Activated T-cell treated with anti-CD3 and anti-CD28 coated beads, Interleukin-2, amount 50 U/mL, for 24 hours (primary cell): ENCODE measurements at regions not wholly inside any gene's neighbourhood (a gene's known extent, or its start where the extent isn't known, plus 50 kb on each side); places are given as distances from the start of the nearest gene placed in this dataset.
A peak's percentile ranks its signal among the peaks of the same experiment; 100 is the strongest.
"Not testable (repeated sequence)": the region's sequence is repeated elsewhere in the genome, so short reads cannot be mapped to it uniquely, and the experiment has no call there.

Source experiments
- DNase-seq: peaks from one replicate; pipeline ENCODE4 v3.0.0-alpha.2; 2020
- H3K27ac Mint-ChIP-seq: 2 replicates; pipeline ENCODE4 v1.8.0; 2020; ENCODE audit warnings: mild to moderate bottlenecking, mixed read lengths
- H3K27me3 Mint-ChIP-seq: 2 replicates; pipeline ENCODE4 v1.8.0; 2020; ENCODE audit warnings: mixed read lengths
- H3K36me3 Mint-ChIP-seq: 2 replicates; pipeline ENCODE4 v1.8.0; 2020; ENCODE audit warnings: low read depth, mixed read lengths
- H3K4me1 Mint-ChIP-seq: 2 replicates; pipeline ENCODE4 v1.8.0; 2020; ENCODE audit warnings: low read depth, mixed read lengths
- H3K4me3 Mint-ChIP-seq: 2 replicates; pipeline ENCODE4 v1.8.0; 2020; ENCODE audit warnings: mild to moderate bottlenecking, moderate library complexity, mixed read lengths
- H3K9me3 Mint-ChIP-seq: 2 replicates; pipeline ENCODE4 v1.8.0; 2020; ENCODE audit warnings: mixed read lengths

DNA sequence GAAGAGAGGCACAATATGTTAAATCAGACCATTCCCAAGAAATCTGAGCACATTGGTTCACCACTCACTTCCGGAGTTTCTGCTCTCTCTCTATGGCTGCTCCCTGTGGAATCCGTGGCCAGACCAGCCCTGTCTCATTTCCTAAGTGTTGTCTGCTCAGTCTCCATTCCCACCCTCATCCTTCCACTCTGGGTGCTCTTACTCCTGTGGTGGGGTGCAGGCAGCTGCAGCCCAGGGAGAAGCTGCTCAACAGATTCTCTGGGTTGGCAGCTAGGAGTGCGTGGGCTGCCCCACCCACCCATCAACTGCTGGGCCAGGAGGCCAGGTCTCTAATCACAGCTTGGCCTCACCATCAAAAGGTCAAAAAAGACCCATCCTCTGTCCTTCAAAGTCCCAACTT is 98.3 kb downstream of the ARL4C start:
- no peak for DNase-seq
- Mint-ChIP-seq H3K27me3 (no peaks in the 10 kb centered on the region), H3K4me1 (peaks cover 63% of the 10 kb centered on the region), H3K27ac (no peak overlapping the region), H3K36me3 (no peaks in the 10 kb centered on the region), H3K9me3 (peaks cover 4% of the 10 kb centered on the region), H3K4me3 (no peak overlapping the region)

DNA sequence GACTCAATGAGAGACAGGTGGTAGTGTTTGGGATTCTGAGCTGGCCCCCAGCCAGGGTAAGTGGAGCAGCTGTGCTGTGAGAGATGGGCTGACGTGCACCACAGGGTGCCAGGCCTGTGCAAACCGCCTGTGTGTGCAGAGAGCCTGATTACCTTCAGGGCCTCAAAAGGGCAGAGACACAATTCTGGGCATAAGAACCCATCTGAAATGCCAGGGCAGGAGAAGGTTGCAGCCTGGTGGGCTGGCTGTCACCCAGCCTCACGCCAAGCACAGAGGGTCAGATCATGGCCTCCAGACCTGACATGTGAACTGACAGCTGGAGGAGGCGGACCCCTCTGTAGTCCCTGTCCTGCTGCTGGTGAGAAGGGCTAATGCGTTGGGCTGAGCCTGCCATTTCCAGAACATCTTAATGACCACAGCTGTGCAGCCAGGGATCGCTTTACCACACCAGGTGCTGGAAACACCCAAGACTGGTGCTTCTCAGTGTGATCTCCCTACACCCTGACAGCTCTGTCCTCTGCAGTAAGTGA is 100.9 kb downstream of the ARL4C start:
- Mint-ChIP-seq H3K36me3 (no peaks in the 10 kb centered on the region), H3K27ac (no peak overlapping the region), H3K27me3 (no peaks in the 10 kb centered on the region), H3K4me1 (peaks cover 68% of the 10 kb centered on the region), H3K9me3 (peaks cover 3% of the 10 kb centered on the region), H3K4me3 (no peak overlapping the region)
- no peak for DNase-seq

DNA sequence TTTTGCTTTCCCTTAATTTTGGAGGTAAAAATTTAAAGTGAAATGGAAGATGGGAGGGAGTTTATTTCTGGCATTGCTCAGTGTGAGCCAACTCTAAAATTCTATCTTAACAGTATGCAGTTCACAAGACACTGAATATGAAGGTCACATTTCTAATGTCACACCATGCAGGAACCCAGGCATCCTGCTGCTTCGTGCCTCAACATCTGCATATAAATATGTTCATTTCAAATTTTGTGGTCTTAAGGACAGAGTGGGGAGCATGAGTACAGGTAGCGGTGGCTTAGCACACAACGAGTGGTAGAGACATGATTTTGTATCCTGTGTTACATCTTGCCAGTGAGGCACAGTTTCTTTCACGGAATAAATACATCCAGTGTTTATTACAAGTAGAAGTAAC is 102.4 kb downstream of the ARL4C start:
- Mint-ChIP-seq H3K4me1 (peaks cover 61% of the 10 kb centered on the region), H3K27me3 (no peaks in the 10 kb centered on the region), H3K4me3 (no peak overlapping the region), H3K9me3 (no peaks in the 10 kb centered on the region), H3K27ac (peak overlapping the region; percentile 41), H3K36me3 (no peaks in the 10 kb centered on the region)
- no peak for DNase-seq

DNA sequence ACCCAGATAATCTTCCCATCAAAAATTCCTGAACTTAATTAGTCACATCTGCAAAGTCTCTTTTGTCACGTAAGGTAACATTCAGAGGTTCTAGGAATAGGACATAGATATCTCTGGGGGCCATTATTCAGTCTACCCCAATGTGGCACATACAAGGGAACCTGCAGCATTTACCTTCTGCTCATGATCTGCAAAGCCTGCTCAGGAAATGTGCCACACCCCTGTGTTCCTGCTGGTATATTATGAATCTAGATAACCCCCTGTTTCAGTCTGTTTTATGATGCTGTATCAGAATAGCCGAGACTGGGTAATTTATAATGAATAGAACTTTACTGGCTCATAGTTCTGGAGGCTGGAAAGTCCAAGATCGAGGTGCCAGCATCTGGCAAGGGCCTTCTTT is 103.5 kb downstream of the ARL4C start:
- H3K4me1 Mint-ChIP-seq, result peaks cover 54% of the 10 kb centered on the region
- H3K36me3 Mint-ChIP-seq, result no peaks in the 10 kb centered on the region
- no peaks in the 10 kb centered on the region for H3K27me3 Mint-ChIP-seq
- H3K4me3 Mint-ChIP-seq, result no peak overlapping the region
- H3K9me3 Mint-ChIP-seq, result no peaks in the 10 kb centered on the region
- DNase-seq, result no peak
- H3K27ac Mint-ChIP-seq, result peak overlapping the region; percentile 61

DNA sequence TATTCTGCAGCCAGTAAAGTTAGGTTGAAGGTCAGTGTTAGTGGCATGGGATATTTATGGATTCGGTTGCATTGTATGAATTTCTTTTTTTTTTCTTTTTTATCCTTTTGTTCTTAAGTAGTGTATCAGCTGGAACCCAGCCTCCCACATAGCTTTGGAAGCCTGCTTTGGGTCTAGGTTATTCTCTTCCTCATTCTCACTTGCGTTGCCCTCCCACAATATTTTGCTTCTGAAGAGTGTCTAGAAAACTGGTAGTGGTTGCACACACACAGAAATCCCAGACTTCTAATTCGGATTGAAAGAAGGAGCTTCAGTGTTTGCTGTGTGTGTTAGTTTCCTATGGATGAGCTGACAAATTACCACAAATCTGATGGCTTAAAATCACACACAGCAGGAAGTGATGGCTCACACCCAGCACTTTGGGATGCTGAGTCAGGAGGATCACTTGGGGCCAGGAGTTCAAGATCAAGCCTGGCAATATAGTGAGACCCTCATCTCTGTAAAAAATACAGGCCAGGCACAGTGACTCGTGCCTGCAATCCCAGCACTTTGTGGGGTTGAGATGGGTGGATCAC is 104.8 kb downstream of the ARL4C start:
- no peaks in the 10 kb centered on the region for H3K9me3 Mint-ChIP-seq
- no peak overlapping the region for H3K4me3 Mint-ChIP-seq
- peaks cover 54% of the 10 kb centered on the region for H3K4me1 Mint-ChIP-seq
- no peak for DNase-seq
- no peak overlapping the region for H3K27ac Mint-ChIP-seq
- no peaks in the 10 kb centered on the region for H3K27me3 Mint-ChIP-seq
- H3K36me3 Mint-ChIP-seq, result no peaks in the 10 kb centered on the region

DNA sequence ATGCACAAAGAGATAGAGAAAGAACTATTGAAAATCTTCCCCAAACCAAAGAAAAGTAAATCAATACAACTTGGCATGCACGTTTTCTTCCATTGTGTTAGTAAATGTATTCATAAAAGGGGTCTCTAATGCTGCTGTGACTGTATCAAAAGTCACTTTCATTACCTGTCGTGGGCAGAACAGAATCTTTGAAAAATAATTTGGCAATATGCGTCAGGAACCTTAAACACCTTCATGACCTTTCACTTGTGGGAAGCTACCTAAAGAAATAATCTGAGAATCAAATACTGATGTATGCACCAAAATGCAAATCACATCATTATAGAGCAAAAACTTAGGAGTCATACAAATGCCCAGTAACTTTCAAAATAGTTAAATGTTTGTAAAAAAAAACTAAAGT is 105.3 kb downstream of the ARL4C start:
- no peaks in the 10 kb centered on the region for H3K9me3 Mint-ChIP-seq

DNA sequence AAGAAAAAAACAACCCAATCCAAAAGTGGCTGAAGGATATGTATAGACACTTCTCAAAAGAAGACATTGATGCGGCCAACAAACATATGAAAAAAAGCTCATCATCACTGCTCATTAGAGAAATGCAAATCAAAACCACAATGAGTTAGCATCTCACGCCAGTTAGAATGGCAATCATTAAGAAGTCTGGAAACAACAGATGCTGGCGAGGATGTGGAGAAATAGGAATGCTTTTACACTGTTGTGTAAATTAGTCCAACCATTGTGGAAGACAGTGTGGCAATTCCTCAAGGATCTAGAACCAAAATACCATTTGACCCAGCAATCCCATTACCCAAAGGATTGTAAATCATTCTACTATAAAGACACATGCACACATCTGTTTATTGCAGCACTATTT is 107.2 kb downstream of the ARL4C start:
- peaks cover 43% of the 10 kb centered on the region for H3K4me1 Mint-ChIP-seq
- not testable (repeated sequence) for H3K36me3 Mint-ChIP-seq, DNase-seq, H3K27me3 Mint-ChIP-seq, H3K9me3 Mint-ChIP-seq, H3K27ac Mint-ChIP-seq, H3K4me3 Mint-ChIP-seq

More for the DNA sequence above, 105.3 kb downstream of the ARL4C start:
- no peaks in the 10 kb centered on the region for H3K27me3 Mint-ChIP-seq
- H3K4me3 Mint-ChIP-seq, result no peak overlapping the region
- no peaks in the 10 kb centered on the region for H3K36me3 Mint-ChIP-seq
- no peak for DNase-seq
- H3K27ac Mint-ChIP-seq, result no peak overlapping the region
- H3K4me1 Mint-ChIP-seq, result peaks cover 54% of the 10 kb centered on the region

DNA sequence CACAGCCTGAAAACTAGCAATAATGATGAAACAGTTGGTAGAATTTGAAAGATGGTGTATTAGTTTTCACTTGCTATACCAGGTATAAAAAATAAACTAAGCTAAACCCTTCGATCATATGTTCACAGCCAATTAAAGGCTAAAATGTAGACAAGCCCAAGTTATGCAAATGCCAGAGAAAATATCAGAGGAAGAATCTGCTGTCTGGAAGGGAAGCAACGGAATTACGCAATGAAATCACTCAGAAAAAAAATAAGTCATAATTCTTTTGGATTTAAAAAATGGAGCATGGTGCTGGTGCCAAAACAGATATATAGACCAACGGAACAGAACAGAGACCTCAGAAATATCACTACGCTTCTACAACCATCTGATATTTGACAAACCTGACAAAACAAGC is 108.3 kb downstream of the ARL4C start:
- Mint-ChIP-seq H3K4me3 (no peak overlapping the region), H3K4me1 (peaks cover 32% of the 10 kb centered on the region), H3K9me3 (peaks cover 3% of the 10 kb centered on the region), H3K36me3 (no peaks in the 10 kb centered on the region), H3K27ac (no peak overlapping the region), H3K27me3 (no peaks in the 10 kb centered on the region)
- no peak for DNase-seq

DNA sequence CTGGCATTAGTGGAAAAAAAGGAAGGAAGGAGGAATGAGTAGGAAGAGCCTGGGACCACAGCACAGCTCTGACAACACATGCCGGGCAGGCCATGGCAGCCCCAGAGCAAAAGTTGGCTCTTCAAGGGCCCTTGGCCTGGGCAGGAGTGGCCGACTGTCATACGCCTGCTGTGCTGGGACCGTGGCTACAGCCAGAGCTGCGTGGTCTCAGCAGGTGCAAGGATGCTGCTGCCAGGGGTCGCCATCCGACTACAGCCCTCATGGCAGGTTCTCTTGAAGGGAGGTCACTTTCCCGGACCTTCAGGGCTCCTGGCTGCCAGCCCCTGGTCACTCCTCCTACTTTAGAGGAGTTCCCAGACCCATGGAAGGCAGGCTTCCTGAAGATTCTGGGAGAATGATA is 109.9 kb downstream of the ARL4C start:
- DNase-seq, result no peak
- Mint-ChIP-seq H3K27ac (no peak overlapping the region), H3K36me3 (no peaks in the 10 kb centered on the region), H3K27me3 (no peaks in the 10 kb centered on the region), H3K4me1 (peaks cover 17% of the 10 kb centered on the region), H3K4me3 (no peak overlapping the region), H3K9me3 (peaks cover 3% of the 10 kb centered on the region)

DNA sequence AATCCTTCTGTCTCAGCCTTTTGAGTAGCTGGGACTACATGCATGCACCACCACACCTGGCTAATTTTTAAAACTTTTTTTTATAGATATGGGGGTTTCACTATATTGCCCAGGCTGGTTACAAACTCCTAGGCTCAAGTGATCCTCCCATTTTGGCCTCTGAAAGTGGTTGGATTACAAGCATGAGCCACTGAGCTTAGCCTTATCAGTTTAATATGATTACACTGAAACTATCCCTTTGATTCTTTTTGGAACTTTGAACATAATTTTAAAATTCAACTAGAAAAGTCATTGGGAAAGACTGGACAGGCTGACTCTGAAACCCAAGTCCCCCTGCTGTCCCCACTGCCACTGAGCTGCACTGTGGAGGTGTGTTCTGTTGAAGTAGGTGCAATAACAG is 114.8 kb downstream of the ARL4C start:
- H3K4me3 Mint-ChIP-seq, result no peak overlapping the region
- no peaks in the 10 kb centered on the region for H3K27me3 Mint-ChIP-seq
- DNase-seq, result no peak
- peaks cover 2% of the 10 kb centered on the region for H3K4me1 Mint-ChIP-seq
- H3K27ac Mint-ChIP-seq, result no peak overlapping the region
- H3K36me3 Mint-ChIP-seq, result no peaks in the 10 kb centered on the region
- peaks cover 3% of the 10 kb centered on the region for H3K9me3 Mint-ChIP-seq

DNA sequence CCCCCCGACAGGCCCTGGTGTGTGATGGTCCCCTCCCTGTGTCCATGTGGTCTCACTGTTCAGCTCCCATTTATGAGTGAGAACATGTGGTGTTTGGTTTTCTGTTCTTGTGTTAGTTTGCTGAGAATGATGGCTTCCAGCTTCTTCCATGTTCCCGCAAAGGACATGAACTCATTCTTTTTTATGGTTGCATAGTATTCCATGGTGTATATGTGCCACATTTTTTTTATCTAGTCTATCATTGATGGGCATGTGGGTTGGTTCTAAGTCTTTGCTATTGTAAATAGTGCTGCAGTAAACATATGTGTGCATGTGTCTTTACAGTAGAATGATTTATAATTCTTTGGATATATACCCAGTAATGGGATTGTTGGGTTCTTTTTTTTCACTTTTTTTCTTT is 117.9 kb downstream of the ARL4C start:
- DNase-seq, H3K9me3 Mint-ChIP-seq, H3K36me3 Mint-ChIP-seq, H3K27ac Mint-ChIP-seq, H3K4me3 Mint-ChIP-seq, H3K27me3 Mint-ChIP-seq: not testable (repeated sequence)
- peaks cover 18% of the 10 kb centered on the region for H3K4me1 Mint-ChIP-seq

DNA sequence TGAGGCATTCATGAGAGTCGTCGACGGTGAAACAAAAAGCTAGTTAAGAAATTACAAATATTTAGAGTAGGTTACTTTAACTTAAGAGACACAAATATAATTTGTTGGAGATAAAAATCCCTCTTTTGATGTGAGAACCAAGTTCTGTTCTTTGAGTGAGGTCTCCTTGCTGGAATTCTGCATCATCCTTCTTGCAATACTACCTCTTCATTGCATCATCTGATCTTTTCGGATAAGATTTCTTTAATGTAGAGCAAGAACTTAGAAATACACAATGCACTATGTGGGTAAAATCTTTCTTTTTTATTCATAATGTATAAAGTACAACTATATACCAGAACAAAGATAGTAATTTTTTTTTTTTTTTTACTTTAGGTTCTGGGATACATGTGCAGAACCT is 118.4 kb downstream of the ARL4C start:
- Mint-ChIP-seq H3K36me3 (no peaks in the 10 kb centered on the region), H3K27me3 (no peaks in the 10 kb centered on the region), H3K4me3 (no peak overlapping the region), H3K9me3 (no peaks in the 10 kb centered on the region), H3K27ac (no peak overlapping the region), H3K4me1 (peaks cover 23% of the 10 kb centered on the region)
- DNase-seq, result no peak

DNA sequence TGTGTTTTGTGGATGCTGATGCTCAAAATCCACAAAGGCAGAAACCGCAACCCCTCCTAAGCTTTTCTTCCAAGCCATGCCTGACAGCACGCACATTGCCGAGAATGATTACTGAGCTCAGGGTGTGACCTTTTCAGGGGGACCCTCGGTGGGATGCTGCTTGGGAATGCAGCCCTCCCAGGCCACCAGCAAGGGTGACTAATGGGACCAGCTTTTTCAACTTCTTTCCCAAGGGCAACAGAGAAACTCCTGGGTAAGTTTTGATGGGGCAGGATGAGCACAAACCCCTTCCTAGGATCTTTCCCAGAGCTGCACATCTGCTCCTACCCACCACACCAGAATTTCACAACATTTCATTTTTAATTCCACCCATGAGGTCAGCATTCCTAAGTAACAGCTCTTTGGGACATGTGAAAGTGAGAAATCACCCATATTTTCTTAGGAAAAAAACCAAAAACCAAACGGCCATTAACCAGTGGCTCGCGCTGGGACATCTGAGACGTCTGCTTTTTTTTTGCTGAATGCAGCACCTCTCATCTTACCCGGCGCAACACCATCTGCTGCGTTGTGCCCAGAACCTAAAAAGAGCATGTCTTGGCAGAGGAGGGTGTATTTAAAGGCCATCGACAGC is 119.0 kb downstream of the ARL4C start:
- DNase-seq, result no peak
- H3K4me3 Mint-ChIP-seq, result no peak overlapping the region
- peaks cover 29% of the 10 kb centered on the region for H3K4me1 Mint-ChIP-seq
- no peaks in the 10 kb centered on the region for H3K36me3 Mint-ChIP-seq
- no peaks in the 10 kb centered on the region for H3K9me3 Mint-ChIP-seq
- no peak overlapping the region for H3K27ac Mint-ChIP-seq
- no peaks in the 10 kb centered on the region for H3K27me3 Mint-ChIP-seq

DNA sequence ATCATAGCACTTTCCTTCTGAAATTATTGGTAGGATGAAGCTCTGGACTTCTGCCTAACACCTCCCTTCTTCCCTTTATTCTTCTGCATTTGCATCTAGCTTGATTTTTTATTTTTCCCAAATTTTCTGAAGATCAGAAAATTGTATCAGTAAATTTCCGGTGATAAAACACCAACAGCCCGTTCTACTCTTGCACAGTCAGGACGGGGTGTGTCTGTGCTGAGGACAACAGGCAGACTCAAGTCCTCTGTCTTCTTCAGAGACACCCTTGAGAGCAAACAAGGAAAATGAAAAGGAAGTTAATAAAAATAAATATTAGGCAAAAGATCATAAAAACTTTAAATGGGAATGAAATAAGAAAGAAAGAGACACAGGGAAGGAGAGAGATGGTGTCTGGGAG is 120.7 kb downstream of the ARL4C start:
- Mint-ChIP-seq H3K27me3 (no peaks in the 10 kb centered on the region), H3K4me1 (peaks cover 43% of the 10 kb centered on the region), H3K4me3 (no peak overlapping the region), H3K27ac (no peak overlapping the region), H3K9me3 (no peaks in the 10 kb centered on the region), H3K36me3 (no peaks in the 10 kb centered on the region)
- no peak for DNase-seq

DNA sequence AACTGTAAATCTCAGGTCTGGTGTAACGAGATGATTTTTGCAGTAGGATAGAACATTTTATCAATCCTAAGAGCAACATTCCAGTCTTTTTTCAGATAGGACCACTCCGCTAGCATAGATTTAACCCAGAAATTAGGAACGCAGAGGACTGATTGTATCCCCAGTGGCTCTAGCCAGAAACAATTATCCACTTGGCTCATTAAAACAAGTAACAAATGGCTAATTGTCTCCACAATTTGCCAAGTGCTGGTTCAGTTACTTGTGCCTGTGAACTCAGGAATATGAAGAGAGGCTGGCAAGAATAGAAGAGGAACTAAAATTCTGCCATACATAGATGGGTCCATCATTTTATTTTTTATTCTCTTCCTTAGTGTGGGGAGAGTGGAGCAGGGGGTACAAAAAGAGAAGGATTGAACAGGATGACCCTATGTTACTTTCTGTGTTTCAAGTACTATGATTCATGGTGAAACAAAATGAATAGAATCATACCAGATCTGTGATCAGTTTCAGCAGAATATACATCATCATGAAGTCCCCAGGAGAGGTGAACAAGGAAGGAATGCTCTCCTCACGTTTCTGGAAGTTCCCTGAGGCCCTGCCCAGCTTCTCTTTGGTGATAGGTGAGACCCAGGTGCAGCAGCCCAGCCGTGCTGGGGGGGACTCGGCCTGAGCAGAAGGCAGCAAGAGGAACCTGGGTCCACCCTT is 121.6 kb downstream of the ARL4C start:
- H3K27ac Mint-ChIP-seq, result no peak overlapping the region

More for the DNA sequence above, 121.6 kb downstream of the ARL4C start:
- DNase-seq, result no peak
- Mint-ChIP-seq H3K4me3 (no peak overlapping the region), H3K9me3 (no peaks in the 10 kb centered on the region), H3K4me1 (peaks cover 49% of the 10 kb centered on the region), H3K36me3 (no peaks in the 10 kb centered on the region), H3K27me3 (no peaks in the 10 kb centered on the region)
